HL-60 (cell line): ENCODE measurements at regions not wholly inside any gene's neighbourhood (a gene's known extent, or its start where the extent isn't known, plus 50 kb on each side); places are given as distances from the start of the nearest gene placed in this dataset.

Source experiments
- DNase-seq, 2 experiments: peaks; one replicate each; pipeline ENCODE4 v3.0.0-alpha.2; 2010 to 2020; ENCODE audit warnings: low read depth in 1 of 2, low spot score in 1 of 2
- H3K27ac ChIP-seq: fragments of 250-450 bp; sonication (Bioruptor Pico); replicated peaks from 2 replicates; pipeline ENCODE4 v1.5.1; 2020; ENCODE audit warnings: mild to moderate bottlenecking, moderate library complexity
- H3K27me3 ChIP-seq: fragments of 250-450 bp; sonication (Bioruptor Pico); 2 replicates; pipeline ENCODE4 v1.5.1; 2021; ENCODE audit warnings: mild to moderate bottlenecking, moderate library complexity; ENCODE audit not compliant: insufficient read depth, poor library complexity, severe bottlenecking
- H3K4me3 ChIP-seq: replicated peaks from 2 replicates; pipeline ENCODE4 v1.5.1; 2011; ENCODE audit warnings: mild to moderate bottlenecking, control low read depth, low read length; ENCODE audit not compliant: insufficient read depth
- GABPA ChIP-seq: IDR thresholded peaks from 2 replicates; pipeline ENCODE4 v1.6.1; 2012; ENCODE audit warnings: low read depth
- POLR2AphosphoS5 ChIP-seq: IDR thresholded peaks from 2 replicates; pipeline ENCODE4 v1.6.1; 2012; ENCODE audit warnings: low read depth
- SPI1 ChIP-seq: IDR thresholded peaks from 2 replicates; pipeline ENCODE4 v1.6.1; 2012; ENCODE audit warnings: low read depth, mild to moderate bottlenecking, borderline replicate concordance
- TF ChIP-seq, protein P1 (sequence below): IDR thresholded peaks from one replicate; pipeline ENCODE4 v1.5.1; 2011; ENCODE audit warnings: low read length, control low read depth, inconsistent platforms; ENCODE audit not compliant: insufficient read depth
- TF ChIP-seq, protein P2 (sequence below): IDR thresholded peaks from 2 replicates; pipeline ENCODE4 v1.6.1; 2012; ENCODE audit warnings: low read depth; ENCODE audit not compliant: insufficient replicate concordance

DNA sequence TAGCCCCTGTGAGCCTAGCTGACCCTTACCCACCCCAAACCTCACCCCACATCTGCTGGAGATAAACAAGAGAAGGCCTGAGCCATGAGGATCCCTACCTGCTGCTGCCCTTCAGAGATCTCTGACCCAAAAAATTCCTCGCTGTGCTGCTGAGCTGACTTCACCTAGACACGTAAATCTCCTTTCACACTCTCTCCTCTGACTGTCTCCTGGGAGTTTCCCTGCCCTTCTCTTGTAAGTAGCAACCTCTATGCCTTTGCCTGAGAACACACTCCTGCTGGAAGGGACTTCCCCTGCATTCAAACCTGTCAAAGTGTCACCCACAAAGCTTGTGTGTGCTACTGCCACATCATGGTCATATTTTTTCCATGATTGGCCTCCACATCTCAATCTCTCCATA is 134.2 kb upstream of the NOL4 start:
- Histone ChIP-seq H3K27ac (no peak overlapping the region), H3K27me3 (peaks cover 3% of the 10 kb centered on the region), H3K4me3 (no peak overlapping the region)
- no peak for TF ChIP-seq GABPA
- TF ChIP-seq POLR2AphosphoS5, result no peak
- TF ChIP-seq, protein P1, sequence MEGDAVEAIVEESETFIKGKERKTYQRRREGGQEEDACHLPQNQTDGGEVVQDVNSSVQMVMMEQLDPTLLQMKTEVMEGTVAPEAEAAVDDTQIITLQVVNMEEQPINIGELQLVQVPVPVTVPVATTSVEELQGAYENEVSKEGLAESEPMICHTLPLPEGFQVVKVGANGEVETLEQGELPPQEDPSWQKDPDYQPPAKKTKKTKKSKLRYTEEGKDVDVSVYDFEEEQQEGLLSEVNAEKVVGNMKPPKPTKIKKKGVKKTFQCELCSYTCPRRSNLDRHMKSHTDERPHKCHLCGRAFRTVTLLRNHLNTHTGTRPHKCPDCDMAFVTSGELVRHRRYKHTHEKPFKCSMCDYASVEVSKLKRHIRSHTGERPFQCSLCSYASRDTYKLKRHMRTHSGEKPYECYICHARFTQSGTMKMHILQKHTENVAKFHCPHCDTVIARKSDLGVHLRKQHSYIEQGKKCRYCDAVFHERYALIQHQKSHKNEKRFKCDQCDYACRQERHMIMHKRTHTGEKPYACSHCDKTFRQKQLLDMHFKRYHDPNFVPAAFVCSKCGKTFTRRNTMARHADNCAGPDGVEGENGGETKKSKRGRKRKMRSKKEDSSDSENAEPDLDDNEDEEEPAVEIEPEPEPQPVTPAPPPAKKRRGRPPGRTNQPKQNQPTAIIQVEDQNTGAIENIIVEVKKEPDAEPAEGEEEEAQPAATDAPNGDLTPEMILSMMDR, result no peak
- TF ChIP-seq SPI1, result no peak
- TF ChIP-seq, protein P2, sequence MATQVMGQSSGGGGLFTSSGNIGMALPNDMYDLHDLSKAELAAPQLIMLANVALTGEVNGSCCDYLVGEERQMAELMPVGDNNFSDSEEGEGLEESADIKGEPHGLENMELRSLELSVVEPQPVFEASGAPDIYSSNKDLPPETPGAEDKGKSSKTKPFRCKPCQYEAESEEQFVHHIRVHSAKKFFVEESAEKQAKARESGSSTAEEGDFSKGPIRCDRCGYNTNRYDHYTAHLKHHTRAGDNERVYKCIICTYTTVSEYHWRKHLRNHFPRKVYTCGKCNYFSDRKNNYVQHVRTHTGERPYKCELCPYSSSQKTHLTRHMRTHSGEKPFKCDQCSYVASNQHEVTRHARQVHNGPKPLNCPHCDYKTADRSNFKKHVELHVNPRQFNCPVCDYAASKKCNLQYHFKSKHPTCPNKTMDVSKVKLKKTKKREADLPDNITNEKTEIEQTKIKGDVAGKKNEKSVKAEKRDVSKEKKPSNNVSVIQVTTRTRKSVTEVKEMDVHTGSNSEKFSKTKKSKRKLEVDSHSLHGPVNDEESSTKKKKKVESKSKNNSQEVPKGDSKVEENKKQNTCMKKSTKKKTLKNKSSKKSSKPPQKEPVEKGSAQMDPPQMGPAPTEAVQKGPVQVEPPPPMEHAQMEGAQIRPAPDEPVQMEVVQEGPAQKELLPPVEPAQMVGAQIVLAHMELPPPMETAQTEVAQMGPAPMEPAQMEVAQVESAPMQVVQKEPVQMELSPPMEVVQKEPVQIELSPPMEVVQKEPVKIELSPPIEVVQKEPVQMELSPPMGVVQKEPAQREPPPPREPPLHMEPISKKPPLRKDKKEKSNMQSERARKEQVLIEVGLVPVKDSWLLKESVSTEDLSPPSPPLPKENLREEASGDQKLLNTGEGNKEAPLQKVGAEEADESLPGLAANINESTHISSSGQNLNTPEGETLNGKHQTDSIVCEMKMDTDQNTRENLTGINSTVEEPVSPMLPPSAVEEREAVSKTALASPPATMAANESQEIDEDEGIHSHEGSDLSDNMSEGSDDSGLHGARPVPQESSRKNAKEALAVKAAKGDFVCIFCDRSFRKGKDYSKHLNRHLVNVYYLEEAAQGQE, result no peak
- DNase-seq, result no peak

DNA sequence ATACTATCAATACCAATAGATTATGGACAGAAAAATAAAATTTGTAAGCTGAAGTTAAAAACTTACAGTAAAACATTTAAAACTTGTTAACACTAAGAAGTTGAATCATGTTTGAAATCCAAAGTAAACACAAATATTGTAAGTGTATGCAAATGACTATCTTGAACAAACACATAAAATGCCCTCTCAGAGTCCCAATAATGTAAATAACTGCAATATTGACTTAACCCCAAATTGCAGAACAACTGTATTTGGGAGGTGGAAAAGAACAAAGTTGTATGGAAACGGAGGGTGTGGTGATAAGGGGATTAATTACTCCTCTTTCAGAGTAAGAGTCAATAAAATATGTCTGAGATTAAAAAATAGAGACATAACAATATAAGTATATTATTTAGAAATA is 140.0 kb upstream of the NOL4 start:
- DNase-seq, result no peak
- peaks cover 5% of the 10 kb centered on the region for H3K27me3 ChIP-seq
- no peak overlapping the region for H3K4me3 ChIP-seq
- no peak overlapping the region for H3K27ac ChIP-seq
- TF ChIP-seq, protein P2, result no peak
- no peak for TF ChIP-seq GABPA
- TF ChIP-seq POLR2AphosphoS5, result no peak
- TF ChIP-seq, protein P1, result no peak
- TF ChIP-seq SPI1, result no peak

DNA sequence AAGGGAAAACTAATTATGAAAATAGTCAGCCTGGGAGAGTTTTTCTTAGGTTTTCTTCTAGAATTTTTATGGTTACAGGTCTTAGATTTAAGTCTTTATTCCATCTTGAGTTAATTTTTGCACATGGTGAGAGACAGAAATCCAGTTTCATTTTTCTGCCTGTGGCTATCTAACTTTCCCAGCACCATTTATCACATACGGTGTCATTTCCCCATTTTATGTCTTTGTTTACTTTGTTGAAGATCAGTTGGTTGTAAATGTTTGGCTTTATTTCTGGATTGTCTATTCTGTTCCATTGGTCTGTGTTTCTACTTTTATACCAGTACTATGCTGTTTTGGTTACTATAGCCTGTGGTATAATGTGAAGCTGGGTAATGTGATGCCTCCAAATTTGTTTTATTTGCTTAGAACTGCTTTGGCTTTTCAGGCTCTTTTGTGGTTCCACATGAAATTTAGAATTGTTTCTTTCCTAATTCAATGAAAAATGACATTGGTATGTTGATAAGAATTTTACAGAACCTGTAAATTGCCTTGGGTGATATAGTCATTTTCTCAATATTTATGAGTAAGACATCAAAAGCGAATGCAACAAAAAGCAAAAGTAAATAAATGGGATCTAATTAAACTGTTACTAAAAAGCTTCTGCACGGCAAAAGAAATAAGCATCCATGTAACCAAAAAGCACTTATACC is 146.1 kb upstream of the NOL4 start:
- Histone ChIP-seq H3K27me3 (peaks cover 2% of the 10 kb centered on the region), H3K4me3 (no peak overlapping the region), H3K27ac (no peak overlapping the region)
- DNase-seq, result no peak
- TF ChIP-seq SPI1, result no peak
- TF ChIP-seq, protein P1, result no peak

DNA sequence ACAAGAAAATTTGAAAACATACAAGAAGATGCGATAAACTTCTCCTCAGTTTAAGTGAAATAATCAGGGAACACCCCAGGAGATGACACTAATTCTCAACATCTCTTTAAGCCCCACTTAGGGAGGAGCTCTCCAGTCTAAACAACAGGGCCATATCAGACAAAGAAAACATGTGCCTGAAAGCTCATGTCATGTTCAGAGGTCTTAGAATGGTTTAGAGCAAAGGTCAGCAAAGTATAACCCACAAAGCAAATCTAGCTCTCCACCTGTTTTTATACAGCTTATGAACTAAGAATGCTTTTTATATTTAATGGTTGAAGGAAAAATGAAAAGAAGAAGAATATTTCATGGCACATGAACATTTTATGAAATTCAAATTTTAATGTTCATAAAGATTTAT is 155.6 kb upstream of the NOL4 start:
- no peak for TF ChIP-seq POLR2AphosphoS5
- no peak for TF ChIP-seq GABPA
- TF ChIP-seq, protein P2, result no peak
- TF ChIP-seq, protein P1, result no peak
- no peak for TF ChIP-seq SPI1

More for the DNA sequence above, 155.6 kb upstream of the NOL4 start:
- no peak overlapping the region for H3K4me3 ChIP-seq
- no peak overlapping the region for H3K27ac ChIP-seq
- H3K27me3 ChIP-seq, result no peaks in the 10 kb centered on the region
- no peak for DNase-seq
